PFSK-1 (cell line): ENCODE measurements at regions not wholly inside any gene's neighbourhood (a gene's known extent, or its start where the extent isn't known, plus 50 kb on each side); places are given as distances from the start of the nearest gene placed in this dataset.

ENCODE experiments used
- FOXP2 ChIP-seq: optimal IDR thresholded peaks from 2 replicates; pipeline ENCODE3; 2011; ENCODE audit warnings: borderline replicate concordance, control low read depth, inconsistent platforms; ENCODE audit not compliant: insufficient read depth; ENCODE audit errors: extremely low read length, extremely low read depth
- POLR2AphosphoS5 ChIP-seq: IDR thresholded peaks from 2 replicates; pipeline ENCODE4 v1.6.1; 2012; ENCODE audit warnings: low read depth, mild to moderate bottlenecking, control low read depth, low read length, moderate library complexity
- REST ChIP-seq, 2 experiments: IDR thresholded peaks; 2 replicates each; pipeline versions ENCODE4 v1.6.1 to v1.8.0; 2011 to 2012; ENCODE audit warnings: low read depth in 2 of 2, low read length in 2 of 2, control low read depth in 1 of 2, inconsistent platforms in 1 of 2, mild to moderate bottlenecking in 1 of 2, moderate library complexity in 1 of 2; ENCODE audit not compliant: insufficient read depth in 1 of 2
- SIN3A ChIP-seq: IDR thresholded peaks from 2 replicates; pipeline ENCODE4 v1.6.1; 2012; ENCODE audit warnings: mild to moderate bottlenecking, low read length, moderate library complexity, borderline replicate concordance; ENCODE audit not compliant: insufficient read depth
- TAF1 ChIP-seq: IDR thresholded peaks from 2 replicates; pipeline ENCODE4 v1.6.1; 2012; ENCODE audit warnings: low read length, control low read depth, borderline replicate concordance; ENCODE audit not compliant: insufficient read depth

GRCh38 chr11:82184966-82185365 is 548.7 kb downstream of the FAM181B start:
- TF ChIP-seq REST (IDR thresholded peaks at IDR 0.05; ENCODE audit: insufficient read depth in 1 of 2, low read depth in 2 of 2, low read length in 2 of 2) (no peak), SIN3A (no peak), TAF1 (no peak), FOXP2 (no peak), POLR2AphosphoS5 (no peak)

- TF ChIP-seq FOXP2 = no peak
- TF ChIP-seq TAF1 = no peak
- TF ChIP-seq REST (IDR thresholded peaks at IDR 0.05; ENCODE audit: insufficient read depth in 1 of 2, low read depth in 2 of 2, low read length in 2 of 2) = no peak
- TF ChIP-seq POLR2AphosphoS5 = no peak
- no peak for TF ChIP-seq SIN3A
Observed at GRCh38 chr11:82183346-82183745, 550.3 kb downstream of the FAM181B start.

- no peak for TF ChIP-seq REST (IDR thresholded peaks at IDR 0.05; ENCODE audit: insufficient read depth in 1 of 2, low read depth in 2 of 2, low read length in 2 of 2)
- TF ChIP-seq SIN3A = no peak
- no peak for TF ChIP-seq FOXP2
- TF ChIP-seq POLR2AphosphoS5 = no peak
- no peak for TF ChIP-seq TAF1
Observed at GRCh38 chr11:82176945-82177344, 556.7 kb downstream of the FAM181B start.

- TF ChIP-seq REST (IDR thresholded peaks at IDR 0.05; ENCODE audit: insufficient read depth in 1 of 2, low read depth in 2 of 2, low read length in 2 of 2) = no peak
- TF ChIP-seq FOXP2 = no peak
- TF ChIP-seq TAF1 = no peak
- TF ChIP-seq SIN3A = no peak
- no peak for TF ChIP-seq POLR2AphosphoS5
Observed at GRCh38 chr11:82176365-82176764, 557.3 kb downstream of the FAM181B start.

GRCh38 chr11:82174610-82175009 is 559.1 kb downstream of the FAM181B start:
- TF ChIP-seq TAF1 (no peak), REST (IDR thresholded peaks at IDR 0.05; ENCODE audit: insufficient read depth in 1 of 2, low read depth in 2 of 2, low read length in 2 of 2) (no peak), FOXP2 (no peak), POLR2AphosphoS5 (no peak), SIN3A (no peak)
